PC-3 (cell line): ENCODE measurements at regions not wholly inside any gene's neighbourhood (a gene's known extent, or its start where the extent isn't known, plus 50 kb on each side); places are given as distances from the start of the nearest gene placed in this dataset.

ENCODE experiments used
- EZH2phosphoT487 ChIP-seq: fragments of 300-600 bp; sonication (generic); IDR thresholded peaks from 2 replicates; pipeline ENCODE4 v1.6.1; 2018; ENCODE audit warnings: mild to moderate bottlenecking, antibody characterized with exemption, low read length, borderline replicate concordance
- TF ChIP-seq, protein P1 (sequence below): fragments of 300-600 bp; sonication (generic); conservative IDR thresholded peaks from 2 replicates; pipeline ENCODE4 v1.5.1; 2017; ENCODE audit warnings: antibody characterized with exemption, low read depth, mild to moderate bottlenecking, low read length

DNA sequence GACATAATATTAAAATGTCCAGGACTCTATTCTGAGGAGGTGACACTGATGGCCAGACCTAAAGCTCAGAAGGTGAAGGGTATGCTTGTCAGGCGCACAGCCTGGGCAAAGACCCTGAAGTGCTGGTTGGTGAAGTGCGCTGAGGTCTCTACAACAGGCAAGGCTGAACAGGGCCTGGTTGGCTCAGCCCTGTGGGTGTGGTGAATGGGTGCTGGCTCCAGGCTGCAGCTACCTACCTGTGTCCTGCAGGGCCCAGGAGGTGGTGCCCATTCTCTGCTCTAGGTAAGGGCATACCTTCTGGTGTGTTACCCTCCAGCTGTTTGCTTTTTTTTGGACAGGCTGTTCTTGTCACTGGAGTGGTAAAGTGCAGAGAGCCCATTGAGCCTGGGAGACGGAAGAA is 85.1 kb downstream of the RAMP3 start:
- TF ChIP-seq, protein P1, sequence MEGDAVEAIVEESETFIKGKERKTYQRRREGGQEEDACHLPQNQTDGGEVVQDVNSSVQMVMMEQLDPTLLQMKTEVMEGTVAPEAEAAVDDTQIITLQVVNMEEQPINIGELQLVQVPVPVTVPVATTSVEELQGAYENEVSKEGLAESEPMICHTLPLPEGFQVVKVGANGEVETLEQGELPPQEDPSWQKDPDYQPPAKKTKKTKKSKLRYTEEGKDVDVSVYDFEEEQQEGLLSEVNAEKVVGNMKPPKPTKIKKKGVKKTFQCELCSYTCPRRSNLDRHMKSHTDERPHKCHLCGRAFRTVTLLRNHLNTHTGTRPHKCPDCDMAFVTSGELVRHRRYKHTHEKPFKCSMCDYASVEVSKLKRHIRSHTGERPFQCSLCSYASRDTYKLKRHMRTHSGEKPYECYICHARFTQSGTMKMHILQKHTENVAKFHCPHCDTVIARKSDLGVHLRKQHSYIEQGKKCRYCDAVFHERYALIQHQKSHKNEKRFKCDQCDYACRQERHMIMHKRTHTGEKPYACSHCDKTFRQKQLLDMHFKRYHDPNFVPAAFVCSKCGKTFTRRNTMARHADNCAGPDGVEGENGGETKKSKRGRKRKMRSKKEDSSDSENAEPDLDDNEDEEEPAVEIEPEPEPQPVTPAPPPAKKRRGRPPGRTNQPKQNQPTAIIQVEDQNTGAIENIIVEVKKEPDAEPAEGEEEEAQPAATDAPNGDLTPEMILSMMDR: no peak
- TF ChIP-seq EZH2phosphoT487: no peak
